ENCODE measurements at regions not wholly inside any gene's neighbourhood (a gene's known extent, or its start where the extent isn't known, plus 50 kb on each side); places are given as distances from the start of the nearest gene placed in this dataset.

- DNase-seq (ENCODE audit: low read depth, low spot score) (no peak), FAIRE-seq (no peak), ATAC-seq (peak; percentile 61)
- Histone ChIP-seq H3K79me2 (ENCODE audit: control insufficient read depth, insufficient read depth, low read length) (no peaks in the 10 kb centered on the region), H3K27me3 (replicated peaks in 1 of 2; ENCODE audit: control insufficient read depth in 2 of 2, insufficient read depth in 2 of 2, low read length in 1 of 2) (no peaks in the 10 kb centered on the region), H2AFZ (ENCODE audit: control insufficient read depth, low read depth, low read length) (peak overlapping the region; percentile 12; the same call in 1 of the 2 replicates), H3K36me3 (ENCODE audit: control insufficient read depth in 2 of 2, insufficient read depth in 2 of 2, low read length in 1 of 2) (no peaks in the 10 kb centered on the region), H3K9me3 (replicated peaks; ENCODE audit: control insufficient read depth, insufficient read depth, low read length) (peaks cover 1% of the 10 kb centered on the region; the same call in 1 of the 3 replicates), H3K27ac (ENCODE audit: control insufficient read depth, insufficient read depth) (no peak overlapping the region), H4K20me1 (ENCODE audit: control insufficient read depth, insufficient read depth) (no peaks in the 10 kb centered on the region), H3K4me2 (ENCODE audit: control insufficient read depth, insufficient read depth) (no peak overlapping the region), H3K9ac (ENCODE audit: control insufficient read depth, insufficient read depth, low read length) (no peak overlapping the region), H3K4me3 (no peak overlapping the region), H3K4me1 (ENCODE audit: control insufficient read depth, insufficient read depth, low read length) (no peaks in the 10 kb centered on the region)
- 29% methylated on average over 7 of the region's 7 CpGs for WGBS (ENCODE audit: insufficient coverage, insufficient replicate concordance, low lambda C conversion rate, missing lambda C conversion rate)
- ChIA-PET SMC1A (ENCODE audit: uncharacterized antibody, unreplicated experiment) (no interaction called here), RAD21 (ENCODE audit: unreplicated experiment) (no interaction called here), POLR2A (no interaction called here), CTCF (no interaction called here)
- TF ChIP-seq, protein P1, sequence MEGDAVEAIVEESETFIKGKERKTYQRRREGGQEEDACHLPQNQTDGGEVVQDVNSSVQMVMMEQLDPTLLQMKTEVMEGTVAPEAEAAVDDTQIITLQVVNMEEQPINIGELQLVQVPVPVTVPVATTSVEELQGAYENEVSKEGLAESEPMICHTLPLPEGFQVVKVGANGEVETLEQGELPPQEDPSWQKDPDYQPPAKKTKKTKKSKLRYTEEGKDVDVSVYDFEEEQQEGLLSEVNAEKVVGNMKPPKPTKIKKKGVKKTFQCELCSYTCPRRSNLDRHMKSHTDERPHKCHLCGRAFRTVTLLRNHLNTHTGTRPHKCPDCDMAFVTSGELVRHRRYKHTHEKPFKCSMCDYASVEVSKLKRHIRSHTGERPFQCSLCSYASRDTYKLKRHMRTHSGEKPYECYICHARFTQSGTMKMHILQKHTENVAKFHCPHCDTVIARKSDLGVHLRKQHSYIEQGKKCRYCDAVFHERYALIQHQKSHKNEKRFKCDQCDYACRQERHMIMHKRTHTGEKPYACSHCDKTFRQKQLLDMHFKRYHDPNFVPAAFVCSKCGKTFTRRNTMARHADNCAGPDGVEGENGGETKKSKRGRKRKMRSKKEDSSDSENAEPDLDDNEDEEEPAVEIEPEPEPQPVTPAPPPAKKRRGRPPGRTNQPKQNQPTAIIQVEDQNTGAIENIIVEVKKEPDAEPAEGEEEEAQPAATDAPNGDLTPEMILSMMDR (IDR thresholded peaks at IDR 0.05 in 2 of 3, conservative IDR thresholded peaks at IDR 0.05 in 1 of 3; ENCODE audit: control insufficient read depth in 2 of 3, extremely low read depth in 1 of 3, insufficient read depth in 1 of 3, low read depth in 3 of 3, low read length in 3 of 3): peak in 1 of 3 experiments; percentile 19; a peak in 2 of 6 replicates
- TF ChIP-seq STAT1 (conservative IDR thresholded peaks at IDR 0.05): no peak
- TF ChIP-seq RAD21 (IDR thresholded peaks at IDR 0.05; ENCODE audit: insufficient read depth, low read depth, low read length): 0 out of 2 replicates have a peak, but pooled peaks have one; percentile 17
- in situ Hi-C loops (cut with MboI) (no loop called here), intact Hi-C loops (cut with micrococcal nuclease; ENCODE audit: unreplicated experiment) (no loop called here)
- BruUV-seq (replicated peaks): no TSS peak
These were observed 990.4 kb upstream of the CADM2 start for GRCh38 chr3:83968356-83968755.

DNA sequence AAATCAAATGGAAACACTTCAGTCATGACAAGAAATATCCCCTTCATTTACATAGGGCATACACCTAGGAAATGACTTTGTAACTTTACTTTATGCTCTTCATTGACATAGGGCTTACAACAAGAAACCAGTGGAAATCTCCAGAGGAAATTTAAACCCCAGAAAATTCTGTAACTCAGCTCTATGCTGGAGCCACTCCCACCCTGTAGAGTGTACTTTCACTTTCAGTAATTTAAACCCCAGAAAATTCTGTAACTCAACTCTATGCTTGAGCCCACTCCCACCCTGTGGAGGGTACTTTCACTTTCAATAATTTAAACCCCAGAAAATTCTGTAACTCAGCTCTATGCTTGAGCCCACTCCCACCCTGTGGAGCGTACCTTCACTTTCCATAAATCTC is 987.1 kb upstream of the CADM2 start:
- ChIA-PET SMC1A (ENCODE audit: uncharacterized antibody, unreplicated experiment) (interaction anchor here (1.3 kb wide), 1 partner anchor 14 kb away, joined by 3 read pairs; no protein-coding TSS in a partner anchor), RAD21 (ENCODE audit: unreplicated experiment) (no interaction called here), CTCF (no interaction called here), POLR2A (no interaction called here)
- H3K36me3 ChIP-seq (ENCODE audit: control insufficient read depth in 2 of 2, insufficient read depth in 2 of 2, low read length in 1 of 2): no peaks in the 10 kb centered on the region
- H3K4me2 ChIP-seq (ENCODE audit: control insufficient read depth, insufficient read depth): no peak overlapping the region
- no TSS peak for BruUV-seq (replicated peaks)
- ATAC-seq: peak; percentile 59; the same call in 2 of the 3 replicates
- H3K79me2 ChIP-seq (ENCODE audit: control insufficient read depth, insufficient read depth, low read length): no peaks in the 10 kb centered on the region
- H3K27ac ChIP-seq (ENCODE audit: control insufficient read depth, insufficient read depth): no peak overlapping the region
- TF ChIP-seq, protein P2, sequence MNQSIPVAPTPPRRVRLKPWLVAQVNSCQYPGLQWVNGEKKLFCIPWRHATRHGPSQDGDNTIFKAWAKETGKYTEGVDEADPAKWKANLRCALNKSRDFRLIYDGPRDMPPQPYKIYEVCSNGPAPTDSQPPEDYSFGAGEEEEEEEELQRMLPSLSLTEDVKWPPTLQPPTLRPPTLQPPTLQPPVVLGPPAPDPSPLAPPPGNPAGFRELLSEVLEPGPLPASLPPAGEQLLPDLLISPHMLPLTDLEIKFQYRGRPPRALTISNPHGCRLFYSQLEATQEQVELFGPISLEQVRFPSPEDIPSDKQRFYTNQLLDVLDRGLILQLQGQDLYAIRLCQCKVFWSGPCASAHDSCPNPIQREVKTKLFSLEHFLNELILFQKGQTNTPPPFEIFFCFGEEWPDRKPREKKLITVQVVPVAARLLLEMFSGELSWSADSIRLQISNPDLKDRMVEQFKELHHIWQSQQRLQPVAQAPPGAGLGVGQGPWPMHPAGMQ (IDR thresholded peaks at IDR 0.05; ENCODE audit: borderline replicate concordance): no peak
- no peak for TF ChIP-seq GATAD2B (conservative IDR thresholded peaks at IDR 0.05; ENCODE audit: low read depth)
- no peak for TF ChIP-seq SPI1 (IDR thresholded peaks at IDR 0.05; ENCODE audit: borderline replicate concordance, insufficient read depth, low read depth, low read length)
- no peak for TF ChIP-seq HCFC1 (IDR thresholded peaks at IDR 0.05; ENCODE audit: low read length)
- TF ChIP-seq ZNF384 (IDR thresholded peaks at IDR 0.05; ENCODE audit: borderline replicate concordance, low read depth, low read length): no peak
- no peak for TF ChIP-seq CREB1 (IDR thresholded peaks at IDR 0.05; ENCODE audit: low read depth)
- TF ChIP-seq CBX3 (IDR thresholded peaks at IDR 0.05; ENCODE audit: borderline replicate concordance, low read depth): no peak
- WGBS (ENCODE audit: insufficient coverage, insufficient replicate concordance, low lambda C conversion rate, missing lambda C conversion rate): 44% methylated on average over 1 of the region's 1 CpG
- FAIRE-seq: no peak
- intact Hi-C loops (cut with micrococcal nuclease; ENCODE audit: unreplicated experiment) (no loop called here), in situ Hi-C loops (cut with MboI) (no loop called here)
- no peaks in the 10 kb centered on the region for H4K20me1 ChIP-seq (ENCODE audit: control insufficient read depth, insufficient read depth)
- H3K27me3 ChIP-seq (replicated peaks in 1 of 2; ENCODE audit: control insufficient read depth in 2 of 2, insufficient read depth in 2 of 2, low read length in 1 of 2): no peaks in the 10 kb centered on the region
- no peak overlapping the region for H3K4me3 ChIP-seq
- no peak overlapping the region for H2AFZ ChIP-seq (ENCODE audit: control insufficient read depth, low read depth, low read length)
- DNase-seq (ENCODE audit: low read depth, low spot score): no peak
- H3K4me1 ChIP-seq (ENCODE audit: control insufficient read depth, insufficient read depth, low read length): no peaks in the 10 kb centered on the region
- H3K9me3 ChIP-seq (replicated peaks; ENCODE audit: control insufficient read depth, insufficient read depth, low read length): peaks cover 1% of the 10 kb centered on the region; the same call in 1 of the 3 replicates
- no peak overlapping the region for H3K9ac ChIP-seq (ENCODE audit: control insufficient read depth, insufficient read depth, low read length)

All from GM12878 (cell line).